Neural crest cell (in vitro differentiated cells): ENCODE measurements at regions not wholly inside any gene's neighbourhood (a gene's known extent, or its start where the extent isn't known, plus 50 kb on each side); places are given as distances from the start of the nearest gene placed in this dataset.

Experiments
- DNase-seq: peaks from one replicate; pipeline ENCODE4 v3.0.0; 2021; ENCODE audit warnings: low read depth, mixed read lengths, low spot score
- H3K27ac Mint-ChIP-seq: one replicate; pipeline ENCODE4 v1.8.0; 2021; ENCODE audit warnings: mild to moderate bottlenecking, mixed read lengths; ENCODE audit not compliant: unreplicated experiment
- H3K27me3 Mint-ChIP-seq: 2 replicates; pipeline ENCODE4 v1.8.0; 2021; ENCODE audit warnings: low read depth, mild to moderate bottlenecking, mixed read lengths
- H3K36me3 Mint-ChIP-seq: 2 replicates; pipeline ENCODE4 v1.8.0; 2021; ENCODE audit warnings: low read depth, mild to moderate bottlenecking, mixed read lengths
- H3K4me1 Mint-ChIP-seq: 2 replicates; pipeline ENCODE4 v1.8.0; 2021; ENCODE audit warnings: mixed read lengths
- H3K4me3 Mint-ChIP-seq: one replicate; pipeline ENCODE4 v1.8.0; 2021; ENCODE audit warnings: mild to moderate bottlenecking, mixed read lengths
- H3K9me3 Mint-ChIP-seq: 2 replicates; pipeline ENCODE4 v1.8.0; 2021; ENCODE audit warnings: mixed read lengths
- TF ChIP-seq, protein P1 (sequence below): fragments of 200-600 bp; sonication (generic); conservative IDR thresholded peaks from 2 replicates; pipeline ENCODE4 v1.5.0; 2021; ENCODE audit warnings: antibody characterized with exemption, mild to moderate bottlenecking

DNA sequence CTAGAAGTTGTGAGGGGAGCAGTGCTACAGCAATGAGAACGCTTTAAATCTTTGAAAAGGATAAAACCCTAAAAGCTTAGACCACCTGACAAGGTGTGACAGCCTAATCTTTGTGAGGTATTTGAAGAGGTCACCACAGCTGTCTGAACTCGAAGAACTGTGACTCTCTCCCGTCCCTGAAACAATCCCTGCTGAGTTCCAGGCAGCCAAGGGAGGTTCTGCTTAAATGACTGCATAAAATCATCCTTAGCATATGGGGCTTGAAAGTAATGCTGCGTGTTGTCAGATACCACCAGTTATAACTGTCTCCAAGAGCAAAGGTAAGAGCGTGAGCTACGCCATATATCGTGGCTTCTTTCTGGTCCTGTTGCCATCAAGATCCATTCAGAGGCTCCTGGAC, 696.3 kb downstream of the PCDH7 start:
- Mint-ChIP-seq H3K27ac (no peak overlapping the region), H3K4me3 (no peak overlapping the region), H3K4me1 (peaks cover 4% of the 10 kb centered on the region), H3K27me3 (no peaks in the 10 kb centered on the region), H3K36me3 (no peaks in the 10 kb centered on the region), H3K9me3 (peaks cover 5% of the 10 kb centered on the region)
- DNase-seq: no peak
- TF ChIP-seq, protein P1, sequence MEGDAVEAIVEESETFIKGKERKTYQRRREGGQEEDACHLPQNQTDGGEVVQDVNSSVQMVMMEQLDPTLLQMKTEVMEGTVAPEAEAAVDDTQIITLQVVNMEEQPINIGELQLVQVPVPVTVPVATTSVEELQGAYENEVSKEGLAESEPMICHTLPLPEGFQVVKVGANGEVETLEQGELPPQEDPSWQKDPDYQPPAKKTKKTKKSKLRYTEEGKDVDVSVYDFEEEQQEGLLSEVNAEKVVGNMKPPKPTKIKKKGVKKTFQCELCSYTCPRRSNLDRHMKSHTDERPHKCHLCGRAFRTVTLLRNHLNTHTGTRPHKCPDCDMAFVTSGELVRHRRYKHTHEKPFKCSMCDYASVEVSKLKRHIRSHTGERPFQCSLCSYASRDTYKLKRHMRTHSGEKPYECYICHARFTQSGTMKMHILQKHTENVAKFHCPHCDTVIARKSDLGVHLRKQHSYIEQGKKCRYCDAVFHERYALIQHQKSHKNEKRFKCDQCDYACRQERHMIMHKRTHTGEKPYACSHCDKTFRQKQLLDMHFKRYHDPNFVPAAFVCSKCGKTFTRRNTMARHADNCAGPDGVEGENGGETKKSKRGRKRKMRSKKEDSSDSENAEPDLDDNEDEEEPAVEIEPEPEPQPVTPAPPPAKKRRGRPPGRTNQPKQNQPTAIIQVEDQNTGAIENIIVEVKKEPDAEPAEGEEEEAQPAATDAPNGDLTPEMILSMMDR: no peak

DNA sequence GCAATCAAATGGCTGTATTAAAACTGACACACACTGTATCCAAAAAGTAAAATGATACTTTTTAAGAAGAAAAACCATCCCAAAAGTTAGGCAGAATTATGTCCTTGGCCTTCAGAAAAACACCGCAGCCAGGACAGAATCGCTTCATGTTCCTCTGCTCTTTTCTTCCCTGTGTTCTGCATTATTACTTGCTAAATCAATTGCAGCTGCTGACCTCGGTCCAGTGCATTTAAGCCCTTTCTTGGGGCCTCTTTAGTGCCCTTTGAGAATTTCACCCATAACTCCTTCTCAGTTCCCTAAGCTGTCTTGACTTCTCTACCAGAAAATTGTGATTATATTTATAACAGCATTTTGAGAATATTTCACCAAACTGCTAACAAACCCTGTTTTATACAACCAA, 696.9 kb downstream of the PCDH7 start:
- no peak overlapping the region for H3K4me3 Mint-ChIP-seq
- DNase-seq: no peak
- H3K9me3 Mint-ChIP-seq: peaks cover 5% of the 10 kb centered on the region
- no peak overlapping the region for H3K27ac Mint-ChIP-seq
- H3K4me1 Mint-ChIP-seq: peaks cover 4% of the 10 kb centered on the region
- TF ChIP-seq, protein P1: no peak
- H3K27me3 Mint-ChIP-seq: no peaks in the 10 kb centered on the region
- no peaks in the 10 kb centered on the region for H3K36me3 Mint-ChIP-seq

DNA sequence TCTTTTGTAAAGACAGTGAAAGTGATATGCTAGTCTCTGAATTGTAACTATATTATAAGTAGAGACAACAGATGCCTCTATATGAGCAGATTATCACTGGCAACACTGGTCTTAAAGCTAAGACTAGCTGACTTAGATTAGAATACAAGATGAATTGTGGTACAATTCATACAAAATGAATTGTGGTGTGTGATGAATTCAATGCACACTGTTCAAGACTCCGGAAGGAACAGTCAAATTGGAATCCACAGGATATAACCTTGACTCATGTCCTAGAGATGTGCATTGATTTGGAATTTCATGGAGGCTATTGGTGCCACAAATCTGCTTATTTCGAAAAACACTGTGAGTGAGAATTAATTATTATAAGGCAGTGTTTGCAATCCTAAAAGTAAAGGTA, 701.8 kb downstream of the PCDH7 start:
- Mint-ChIP-seq H3K27me3 (no peaks in the 10 kb centered on the region), H3K4me3 (no peak overlapping the region), H3K4me1 (peaks cover 4% of the 10 kb centered on the region), H3K36me3 (no peaks in the 10 kb centered on the region), H3K9me3 (peaks cover 7% of the 10 kb centered on the region), H3K27ac (no peak overlapping the region)
- DNase-seq: no peak
- TF ChIP-seq, protein P1: no peak

DNA sequence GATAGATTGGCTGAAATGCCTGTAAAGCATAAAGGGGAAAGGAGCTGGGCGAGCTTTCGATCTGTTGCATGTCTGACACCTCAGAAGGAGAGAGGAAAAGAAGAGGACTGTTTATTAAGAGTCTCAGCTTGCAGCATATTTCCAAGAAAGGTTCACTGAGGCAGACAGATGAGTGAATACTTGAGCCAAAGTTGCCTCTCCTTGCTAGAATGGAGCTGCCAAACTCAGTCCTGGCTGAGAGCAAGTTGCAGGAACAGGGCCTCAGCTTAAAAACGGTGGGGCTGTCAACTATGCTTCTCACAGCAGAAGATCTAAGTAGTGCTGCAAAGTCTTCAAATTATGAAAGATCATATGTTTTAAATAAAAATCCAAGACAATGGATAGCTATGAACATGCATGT, 707.5 kb downstream of the PCDH7 start:
- no peaks in the 10 kb centered on the region for H3K36me3 Mint-ChIP-seq
- H3K27me3 Mint-ChIP-seq: no peaks in the 10 kb centered on the region
- no peak overlapping the region for H3K27ac Mint-ChIP-seq
- no peak for DNase-seq
- H3K9me3 Mint-ChIP-seq: peaks cover 2% of the 10 kb centered on the region
- TF ChIP-seq, protein P1: no peak
- H3K4me3 Mint-ChIP-seq: no peak overlapping the region
- H3K4me1 Mint-ChIP-seq: no peaks in the 10 kb centered on the region

DNA sequence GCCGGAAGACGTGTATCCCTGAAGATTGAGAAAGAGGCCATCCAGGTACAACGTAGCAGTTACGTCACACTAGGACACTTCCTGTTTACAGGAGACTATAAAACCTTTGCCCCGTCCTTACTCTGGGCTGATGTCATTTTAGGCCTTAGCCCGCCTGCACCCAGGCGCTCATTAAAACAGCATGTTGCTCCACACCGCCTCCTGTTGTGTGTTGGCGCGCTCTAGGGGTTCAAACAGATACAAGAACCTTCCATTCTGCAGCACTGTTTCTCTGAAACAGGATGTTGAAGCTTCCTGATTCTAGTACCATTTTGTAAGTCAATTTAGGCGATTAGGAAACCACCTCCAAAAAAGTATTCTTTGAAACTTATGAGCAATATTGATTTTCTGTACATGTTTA, 722.1 kb downstream of the PCDH7 start:
- H3K9me3 Mint-ChIP-seq: peaks cover 6% of the 10 kb centered on the region
- TF ChIP-seq, protein P1: no peak
- no peak for DNase-seq
- no peaks in the 10 kb centered on the region for H3K36me3 Mint-ChIP-seq
- H3K4me3 Mint-ChIP-seq: no peak overlapping the region
- H3K27me3 Mint-ChIP-seq: no peaks in the 10 kb centered on the region
- H3K27ac Mint-ChIP-seq: no peak overlapping the region
- no peaks in the 10 kb centered on the region for H3K4me1 Mint-ChIP-seq

DNA sequence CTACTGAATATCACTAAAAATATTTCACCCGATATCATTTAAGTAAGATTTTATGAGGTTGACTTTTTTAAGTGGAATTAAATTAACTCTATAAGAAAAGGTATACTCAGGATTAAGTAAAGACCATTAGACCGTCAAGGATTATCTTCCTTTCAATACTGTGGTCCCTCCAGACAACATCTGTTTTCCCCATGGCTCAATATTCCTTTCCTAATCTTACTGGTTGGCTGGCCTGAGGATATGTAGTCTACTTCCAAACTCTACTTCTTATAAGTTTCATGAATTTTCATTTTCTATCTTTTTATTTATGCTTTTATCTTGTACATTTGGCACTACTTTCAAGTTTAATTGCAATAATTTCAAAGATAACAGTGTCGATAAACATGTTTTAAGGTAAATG, 725.4 kb downstream of the PCDH7 start:
- Mint-ChIP-seq H3K27ac (no peak overlapping the region), H3K36me3 (no peaks in the 10 kb centered on the region), H3K9me3 (peaks cover 8% of the 10 kb centered on the region), H3K4me3 (no peak overlapping the region), H3K4me1 (no peaks in the 10 kb centered on the region), H3K27me3 (no peaks in the 10 kb centered on the region)
- no peak for DNase-seq
- TF ChIP-seq, protein P1: no peak
